ENCODE measurements at regions not wholly inside any gene's neighbourhood (a gene's known extent, or its start where the extent isn't known, plus 50 kb on each side); places are given as distances from the start of the nearest gene placed in this dataset.
A peak's percentile ranks its signal among the peaks of the same experiment; 100 is the strongest.

GRCh38 chr6:106035655-106036054 lies 50.5 kb upstream of the PRDM1 start:
- DNase-seq: no peak

GRCh38 chr6:106033806-106034205 lies 52.3 kb upstream of the PRDM1 start:
- no peak for DNase-seq

- no peak for DNase-seq
Observed at GRCh38 chr6:106027758-106028157, 58.4 kb upstream of the PRDM1 start.

- no peak for DNase-seq
Observed at GRCh38 chr6:106026748-106027715, 59.1 kb upstream of the PRDM1 start.

GRCh38 chr6:106025655-106026054 lies 60.5 kb upstream of the PRDM1 start:
- DNase-seq: no peak

- DNase-seq: no peak
Observed at GRCh38 chr6:106022801-106023200, 63.3 kb upstream of the PRDM1 start.

GRCh38 chr6:106017454-106017853 lies 68.7 kb upstream of the PRDM1 start:
- DNase-seq: no peak

- no peak for DNase-seq
Observed at GRCh38 chr6:106014955-106015354, 71.2 kb upstream of the PRDM1 start.

- DNase-seq: no peak
Observed at GRCh38 chr6:106011476-106011875, 74.7 kb upstream of the PRDM1 start.

- no peak for DNase-seq
Observed at GRCh38 chr6:106005954-106006353, 80.2 kb upstream of the PRDM1 start.

GRCh38 chr6:106005013-106005412 lies 81.1 kb upstream of the PRDM1 start:
- DNase-seq: no peak

GRCh38 chr6:106003268-106003987 lies 82.7 kb upstream of the PRDM1 start:
- DNase-seq: no peak

GRCh38 chr6:106002005-106002404 lies 84.1 kb upstream of the PRDM1 start:
- DNase-seq: no peak

- no peak for DNase-seq
Observed at GRCh38 chr6:106000935-106001334, 85.2 kb upstream of the PRDM1 start.

GRCh38 chr6:105997482-105997881 lies 88.7 kb upstream of the PRDM1 start:
- DNase-seq: no peak

GRCh38 chr6:105995391-105995865 lies 90.7 kb upstream of the PRDM1 start:
- no peak for DNase-seq

- DNase-seq: peak in 2 of 4 experiments; percentile 7 to 20
Observed at GRCh38 chr6:105994591-105995390, 91.3 kb upstream of the PRDM1 start.

GRCh38 chr6:105994118-105994590 lies 92.0 kb upstream of the PRDM1 start:
- peak in 2 of 4 experiments; percentile 17 to 25 for DNase-seq

GRCh38 chr6:105993341-105994117 lies 92.6 kb upstream of the PRDM1 start:
- DNase-seq: no peak

- DNase-seq: peak; percentile 53 to 81 (median 69)
Observed at GRCh38 chr6:105992315-105992961, 93.7 kb upstream of the PRDM1 start.

GRCh38 chr6:105991561-105992314 lies 94.4 kb upstream of the PRDM1 start:
- no peak for DNase-seq
